ENCODE measurements at regions not wholly inside any gene's neighbourhood (a gene's known extent, or its start where the extent isn't known, plus 50 kb on each side); places are given as distances from the start of the nearest gene placed in this dataset.
A peak's percentile ranks its signal among the peaks of the same experiment; 100 is the strongest.
"Not testable (repeated sequence)": the region's sequence is repeated elsewhere in the genome, so short reads cannot be mapped to it uniquely, and the experiment has no call there.

DNA sequence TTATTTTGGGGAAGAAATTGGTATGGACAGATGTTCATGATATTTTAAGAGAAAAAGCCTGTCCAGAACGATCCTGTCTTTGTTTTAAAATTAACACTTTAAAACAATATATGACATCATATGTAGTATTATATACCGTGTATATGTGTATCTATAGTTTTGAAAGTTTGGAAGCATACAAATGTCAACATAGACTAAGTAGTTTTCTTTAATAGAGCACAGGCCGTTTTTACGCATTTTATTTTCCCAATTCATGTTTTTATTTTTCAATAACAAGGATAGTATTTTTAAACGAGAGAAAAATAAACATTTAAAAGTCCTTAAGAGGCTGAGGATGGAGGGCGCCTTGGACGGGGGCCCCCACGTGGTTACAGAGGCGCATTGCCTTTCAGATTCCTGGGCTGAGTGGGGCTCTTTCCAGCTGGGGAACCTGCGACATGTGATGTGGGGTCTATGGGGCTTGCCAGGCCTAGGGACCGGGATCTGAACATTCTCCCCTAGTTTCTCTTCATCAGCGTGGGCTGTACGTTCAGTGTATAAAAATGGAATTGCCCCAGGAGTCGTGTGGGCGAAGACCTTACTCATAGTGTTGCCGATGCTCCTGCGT is 127.8 kb upstream of the ZNF746 start:
- Histone ChIP-seq H3K9me3 (no peaks in the 10 kb centered on the region), H3K36me3 (peaks cover 8 to 10% (median 10%) of the 10 kb centered on the region in 4 donors), H3K27ac (replicated peaks in 1 of 4) (peak overlapping the region; percentile 88 to 95 (median 94)), H3K4me1 (peaks cover 18 to 39% (median 33%) of the 10 kb centered on the region in 4 donors), H3K27me3 (no peaks in the 10 kb centered on the region), H3K4me3 (peak overlapping the region; percentile 92 to 99 (median 98))
- TF ChIP-seq, protein P1, sequence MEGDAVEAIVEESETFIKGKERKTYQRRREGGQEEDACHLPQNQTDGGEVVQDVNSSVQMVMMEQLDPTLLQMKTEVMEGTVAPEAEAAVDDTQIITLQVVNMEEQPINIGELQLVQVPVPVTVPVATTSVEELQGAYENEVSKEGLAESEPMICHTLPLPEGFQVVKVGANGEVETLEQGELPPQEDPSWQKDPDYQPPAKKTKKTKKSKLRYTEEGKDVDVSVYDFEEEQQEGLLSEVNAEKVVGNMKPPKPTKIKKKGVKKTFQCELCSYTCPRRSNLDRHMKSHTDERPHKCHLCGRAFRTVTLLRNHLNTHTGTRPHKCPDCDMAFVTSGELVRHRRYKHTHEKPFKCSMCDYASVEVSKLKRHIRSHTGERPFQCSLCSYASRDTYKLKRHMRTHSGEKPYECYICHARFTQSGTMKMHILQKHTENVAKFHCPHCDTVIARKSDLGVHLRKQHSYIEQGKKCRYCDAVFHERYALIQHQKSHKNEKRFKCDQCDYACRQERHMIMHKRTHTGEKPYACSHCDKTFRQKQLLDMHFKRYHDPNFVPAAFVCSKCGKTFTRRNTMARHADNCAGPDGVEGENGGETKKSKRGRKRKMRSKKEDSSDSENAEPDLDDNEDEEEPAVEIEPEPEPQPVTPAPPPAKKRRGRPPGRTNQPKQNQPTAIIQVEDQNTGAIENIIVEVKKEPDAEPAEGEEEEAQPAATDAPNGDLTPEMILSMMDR (IDR thresholded peaks at IDR 0.05), result peak; percentile 31 to 67 (median 42)
- TF ChIP-seq POLR2AphosphoS5 (IDR thresholded peaks at IDR 0.05), result no peak
- intact Hi-C loops (cut with DNase I), result loop anchor here (5.0 kb wide), 1 partner anchor 128 kb away; the partner anchor contains the start of gene ZNF746
- WGBS, result 52% methylated on average over 17 of the region's 17 CpGs
- no peak for DNase-seq (ENCODE audit: extremely low spot score)

DNA sequence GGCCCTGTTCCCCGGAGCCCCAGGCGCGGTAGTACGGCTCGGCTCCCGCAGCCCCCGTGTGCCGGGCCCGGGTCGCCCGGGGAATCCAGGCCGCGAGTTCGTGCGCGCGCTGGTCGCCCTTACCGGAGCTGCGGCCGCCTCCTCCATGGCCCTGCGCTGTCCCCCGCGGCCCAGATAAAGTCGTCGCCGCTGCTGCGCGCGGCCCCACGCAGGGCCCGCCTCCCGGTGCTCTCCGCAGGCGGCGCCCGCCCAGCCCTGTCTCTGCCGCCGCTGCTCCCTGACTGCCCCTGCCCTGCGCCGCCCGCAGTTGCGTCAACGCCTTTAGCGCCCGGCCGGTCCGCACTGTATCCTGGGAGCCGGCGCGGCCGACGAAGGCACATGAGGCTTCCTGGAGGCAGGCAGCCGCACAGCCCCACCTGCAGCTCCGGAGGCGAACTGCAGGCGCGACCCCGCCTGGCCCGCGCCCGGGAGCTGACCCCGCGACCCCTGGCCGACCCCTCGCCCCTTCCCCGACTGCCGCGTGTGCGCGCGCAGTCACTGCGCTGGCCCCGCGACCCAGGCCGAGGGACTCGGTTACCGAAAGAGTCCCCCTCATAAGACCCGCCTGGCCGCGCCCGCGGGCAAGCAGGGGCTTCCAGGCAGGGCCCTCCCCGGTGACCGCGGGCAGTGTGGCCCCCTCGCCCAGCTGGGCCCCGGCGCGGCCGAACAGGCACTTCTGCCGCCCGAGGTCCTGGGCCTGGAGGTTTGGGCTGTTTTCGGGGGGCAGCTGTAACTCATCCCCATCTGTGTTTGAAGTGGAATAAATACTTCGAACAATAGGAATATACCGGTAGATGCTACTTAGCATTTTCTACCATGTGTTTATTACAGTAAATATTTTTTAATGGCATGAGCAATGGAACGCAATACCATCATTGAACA is 127.1 kb upstream of the ZNF746 start:
- intact Hi-C loops (cut with DNase I), result loop anchor here (5.0 kb wide), 1 partner anchor 127 kb away; the partner anchor contains the start of gene ZNF746
- Histone ChIP-seq H3K27ac (replicated peaks in 1 of 4) (peak overlapping the region; percentile 88 to 95 (median 94)), H3K9me3 (no peaks in the 10 kb centered on the region), H3K4me1 (peaks cover 18 to 39% (median 33%) of the 10 kb centered on the region in 4 donors), H3K36me3 (peaks cover 16 to 18% (median 17%) of the 10 kb centered on the region in 4 donors), H3K4me3 (peak overlapping the region; percentile 92 to 99 (median 98)), H3K27me3 (no peaks in the 10 kb centered on the region)
- TF ChIP-seq EP300 (IDR thresholded peaks at IDR 0.05), result no peak
- TF ChIP-seq, protein P1 (IDR thresholded peaks at IDR 0.05), result peak; percentile 95 to 100 (median 100)
- TF ChIP-seq POLR2A (IDR thresholded peaks at IDR 0.05; ENCODE audit: low read depth), result no peak
- TF ChIP-seq POLR2AphosphoS5 (IDR thresholded peaks at IDR 0.05), result peak; percentile 86 to 95
- WGBS, result 7% methylated on average over 19 of the region's 97 CpGs
- peak; percentile 95 for DNase-seq (ENCODE audit: extremely low spot score)

DNA sequence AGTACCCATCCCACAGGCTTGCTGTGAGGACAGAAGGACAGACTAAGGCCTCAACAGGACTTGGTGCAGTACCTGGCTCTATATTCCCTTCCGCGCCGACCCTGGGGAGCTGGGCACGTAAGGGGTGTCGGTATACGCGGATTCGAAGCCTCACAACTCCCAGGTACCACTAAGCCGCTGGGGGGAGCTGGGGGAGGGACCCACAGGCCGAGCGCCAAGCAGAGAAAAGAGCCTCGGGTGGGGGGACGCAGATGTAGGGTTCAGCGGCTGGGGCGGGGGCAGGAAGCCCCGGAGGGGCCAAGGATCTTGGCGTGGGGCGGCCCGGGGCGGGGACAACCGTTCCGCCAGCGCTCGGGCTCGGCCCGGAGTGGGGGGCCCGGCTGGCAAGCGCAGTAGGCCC is 126.4 kb upstream of the ZNF746 start:
- Histone ChIP-seq H3K27ac (replicated peaks in 1 of 4) (peak overlapping the region; percentile 88 to 95 (median 94)), H3K36me3 (peaks cover 21 to 25% (median 24%) of the 10 kb centered on the region in 4 donors), H3K4me1 (peaks cover 18 to 39% (median 33%) of the 10 kb centered on the region in 4 donors), H3K4me3 (peak overlapping the region; percentile 92 to 99 (median 98)), H3K27me3 (no peaks in the 10 kb centered on the region), H3K9me3 (no peaks in the 10 kb centered on the region)
- 0% methylated on average over 15 of the region's 28 CpGs for WGBS
- no peak for TF ChIP-seq POLR2A (IDR thresholded peaks at IDR 0.05; ENCODE audit: low read depth)
- TF ChIP-seq, protein P1 (IDR thresholded peaks at IDR 0.05), result no peak
- intact Hi-C loops (cut with DNase I), result no loop called here
- DNase-seq (ENCODE audit: extremely low spot score), result no peak

DNA sequence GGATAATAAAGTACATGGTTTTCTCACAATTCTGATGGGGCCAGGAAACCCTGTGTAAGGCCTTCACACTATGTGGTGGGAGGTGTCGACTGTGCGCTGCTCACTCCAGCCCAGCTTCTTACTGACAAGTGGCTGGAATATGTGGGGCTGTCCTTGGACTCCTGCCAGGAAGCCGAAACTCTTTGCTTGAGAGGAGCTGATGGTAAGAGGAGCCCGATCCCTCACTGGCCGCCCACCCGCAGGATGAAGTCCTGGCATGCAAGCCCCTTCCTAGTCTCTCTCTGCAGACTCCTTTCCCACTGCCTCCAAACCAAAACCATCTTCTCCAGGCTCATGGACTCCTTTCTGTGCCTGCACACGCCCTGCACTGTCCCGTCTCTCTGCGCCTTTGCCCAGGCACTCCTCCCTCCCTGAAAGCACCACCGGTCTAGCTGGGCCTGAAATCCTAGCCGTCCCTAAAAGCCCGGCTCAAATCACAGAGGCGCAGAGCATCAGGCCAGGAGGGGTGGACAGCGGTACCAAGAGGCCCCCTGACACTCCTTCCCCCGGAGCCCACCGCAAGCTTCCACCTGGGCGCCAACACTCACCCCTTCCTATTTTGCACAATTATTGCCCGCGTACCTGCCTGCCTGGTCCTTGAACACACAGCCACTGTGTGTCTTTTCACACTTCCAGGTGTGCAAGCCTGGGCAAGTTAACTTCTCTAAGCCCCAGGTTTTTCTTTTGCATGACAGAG is 125.8 kb upstream of the ZNF746 start:
- Histone ChIP-seq H3K36me3 (peaks cover 27 to 30% (median 29%) of the 10 kb centered on the region in 4 donors), H3K4me1 (peaks cover 18 to 39% (median 33%) of the 10 kb centered on the region in 4 donors), H3K4me3 (peak overlapping the region; percentile 92 to 99 (median 98)), H3K27ac (replicated peaks in 1 of 4) (peak overlapping the region; percentile 88 to 95 (median 94))
- DNase-seq (ENCODE audit: extremely low spot score); H3K27me3 ChIP-seq; H3K9me3 ChIP-seq; intact Hi-C loops (cut with DNase I): not testable (repeated sequence)
- 21% methylated on average over 19 of the region's 19 CpGs for WGBS
